ENCODE measurements at regions not wholly inside any gene's neighbourhood (a gene's known extent, or its start where the extent isn't known, plus 50 kb on each side); places are given as distances from the start of the nearest gene placed in this dataset.

- no peak overlapping the region for H3K4me3 Mint-ChIP-seq
- DNase-seq (no peak), ATAC-seq (no peak)
- no peaks in the 10 kb centered on the region for H3K9me3 Mint-ChIP-seq
- H3K27me3 Mint-ChIP-seq = peaks cover 2% of the 10 kb centered on the region
- H3K4me1 Mint-ChIP-seq = no peaks in the 10 kb centered on the region
- H3K27ac Mint-ChIP-seq = no peak overlapping the region
- no peaks in the 10 kb centered on the region for H3K36me3 Mint-ChIP-seq (ENCODE audit: low read depth)
Observed at GRCh38 chr6:113457198-113457597, 399.9 kb upstream of the MARCKS start.

GRCh38 chr6:113457751-113458150 lies 399.4 kb upstream of the MARCKS start:
- no peak overlapping the region for H3K4me3 Mint-ChIP-seq
- H3K4me1 Mint-ChIP-seq = no peaks in the 10 kb centered on the region
- H3K36me3 Mint-ChIP-seq (ENCODE audit: low read depth) = no peaks in the 10 kb centered on the region
- H3K27me3 Mint-ChIP-seq = peaks cover 2% of the 10 kb centered on the region
- no peaks in the 10 kb centered on the region for H3K9me3 Mint-ChIP-seq
- no peak for DNase-seq
- ATAC-seq = no peak
- no peak overlapping the region for H3K27ac Mint-ChIP-seq

- H3K4me3 Mint-ChIP-seq = no peak overlapping the region
- H3K27me3 Mint-ChIP-seq = peaks cover 2% of the 10 kb centered on the region
- no peak for ATAC-seq
- no peaks in the 10 kb centered on the region for H3K4me1 Mint-ChIP-seq
- no peaks in the 10 kb centered on the region for H3K36me3 Mint-ChIP-seq (ENCODE audit: low read depth)
- H3K27ac Mint-ChIP-seq = no peak overlapping the region
- DNase-seq = no peak
- H3K9me3 Mint-ChIP-seq = no peaks in the 10 kb centered on the region
Observed at GRCh38 chr6:113458368-113459010, 398.7 kb upstream of the MARCKS start.

GRCh38 chr6:113461153-113461932 lies 395.8 kb upstream of the MARCKS start:
- ATAC-seq = no peak
- Mint-ChIP-seq H3K27me3 (no peaks in the 10 kb centered on the region), H3K36me3 (ENCODE audit: low read depth) (no peaks in the 10 kb centered on the region), H3K4me1 (no peaks in the 10 kb centered on the region), H3K9me3 (no peaks in the 10 kb centered on the region), H3K27ac (no peak overlapping the region), H3K4me3 (no peak overlapping the region)
- no peak for DNase-seq

GRCh38 chr6:113464536-113464935 lies 392.6 kb upstream of the MARCKS start:
- H3K36me3 Mint-ChIP-seq (ENCODE audit: low read depth) = no peaks in the 10 kb centered on the region
- no peak for ATAC-seq

GRCh38 chr6:113464960-113465359 lies 392.2 kb upstream of the MARCKS start:
- no peak overlapping the region for H3K27ac Mint-ChIP-seq
- H3K9me3 Mint-ChIP-seq = no peaks in the 10 kb centered on the region
- H3K4me3 Mint-ChIP-seq = no peak overlapping the region
- DNase-seq (no peak), ATAC-seq (no peak)
- H3K36me3 Mint-ChIP-seq (ENCODE audit: low read depth) = no peaks in the 10 kb centered on the region
- no peaks in the 10 kb centered on the region for H3K4me1 Mint-ChIP-seq
- H3K27me3 Mint-ChIP-seq = no peaks in the 10 kb centered on the region

More at GRCh38 chr6:113464536-113464935, 392.6 kb upstream of the MARCKS start:
- H3K9me3 Mint-ChIP-seq = no peaks in the 10 kb centered on the region
- H3K27me3 Mint-ChIP-seq = no peaks in the 10 kb centered on the region
- H3K27ac Mint-ChIP-seq = no peak overlapping the region
- H3K4me1 Mint-ChIP-seq = no peaks in the 10 kb centered on the region
- DNase-seq = no peak
- no peak overlapping the region for H3K4me3 Mint-ChIP-seq

- Mint-ChIP-seq H3K36me3 (ENCODE audit: low read depth) (no peaks in the 10 kb centered on the region), H3K4me1 (no peaks in the 10 kb centered on the region), H3K4me3 (no peak overlapping the region), H3K9me3 (no peaks in the 10 kb centered on the region), H3K27me3 (no peaks in the 10 kb centered on the region), H3K27ac (no peak overlapping the region)
- DNase-seq = no peak
- no peak for ATAC-seq
Observed at GRCh38 chr6:113466526-113466925, 390.6 kb upstream of the MARCKS start.

GRCh38 chr6:113475392-113475791 lies 381.8 kb upstream of the MARCKS start:
- H3K27ac Mint-ChIP-seq = no peak overlapping the region
- H3K4me1 Mint-ChIP-seq = no peaks in the 10 kb centered on the region
- no peaks in the 10 kb centered on the region for H3K36me3 Mint-ChIP-seq (ENCODE audit: low read depth)
- H3K4me3 Mint-ChIP-seq = no peak overlapping the region
- DNase-seq (no peak), ATAC-seq (no peak)
- H3K9me3 Mint-ChIP-seq = peaks cover 4% of the 10 kb centered on the region
- H3K27me3 Mint-ChIP-seq = no peaks in the 10 kb centered on the region

- Mint-ChIP-seq H3K36me3 (ENCODE audit: low read depth) (no peaks in the 10 kb centered on the region), H3K4me1 (no peaks in the 10 kb centered on the region), H3K27me3 (no peaks in the 10 kb centered on the region), H3K27ac (no peak overlapping the region), H3K4me3 (no peak overlapping the region), H3K9me3 (peaks cover 3% of the 10 kb centered on the region)
- no peak for ATAC-seq
- DNase-seq = no peak
Observed at GRCh38 chr6:113476937-113477839, 380.0 kb upstream of the MARCKS start.

GRCh38 chr6:113480616-113481015 lies 376.5 kb upstream of the MARCKS start:
- DNase-seq (no peak), ATAC-seq (no peak)
- H3K27ac Mint-ChIP-seq = no peak overlapping the region
- H3K36me3 Mint-ChIP-seq (ENCODE audit: low read depth) = no peaks in the 10 kb centered on the region
- H3K4me1 Mint-ChIP-seq = no peaks in the 10 kb centered on the region
- no peaks in the 10 kb centered on the region for H3K27me3 Mint-ChIP-seq
- H3K9me3 Mint-ChIP-seq = no peaks in the 10 kb centered on the region
- no peak overlapping the region for H3K4me3 Mint-ChIP-seq

GRCh38 chr6:113481458-113481857 lies 375.7 kb upstream of the MARCKS start:
- no peaks in the 10 kb centered on the region for H3K4me1 Mint-ChIP-seq
- no peak overlapping the region for H3K27ac Mint-ChIP-seq
- ATAC-seq (no peak), DNase-seq (no peak)
- no peaks in the 10 kb centered on the region for H3K36me3 Mint-ChIP-seq (ENCODE audit: low read depth)
- no peak overlapping the region for H3K4me3 Mint-ChIP-seq
- no peaks in the 10 kb centered on the region for H3K27me3 Mint-ChIP-seq
- no peaks in the 10 kb centered on the region for H3K9me3 Mint-ChIP-seq

- no peak for ATAC-seq
- DNase-seq = no peak
- H3K27ac Mint-ChIP-seq = no peak overlapping the region
Observed at GRCh38 chr6:113481910-113482309, 375.2 kb upstream of the MARCKS start.

GRCh38 chr6:113482771-113483170 lies 374.4 kb upstream of the MARCKS start:
- Mint-ChIP-seq H3K36me3 (ENCODE audit: low read depth) (no peaks in the 10 kb centered on the region), H3K27ac (no peak overlapping the region), H3K4me1 (no peaks in the 10 kb centered on the region), H3K4me3 (no peak overlapping the region), H3K9me3 (no peaks in the 10 kb centered on the region), H3K27me3 (no peaks in the 10 kb centered on the region)
- no peak for DNase-seq
- ATAC-seq = no peak

More at GRCh38 chr6:113481910-113482309, 375.2 kb upstream of the MARCKS start:
- H3K4me3 Mint-ChIP-seq = no peak overlapping the region
- no peaks in the 10 kb centered on the region for H3K9me3 Mint-ChIP-seq
- H3K27me3 Mint-ChIP-seq = no peaks in the 10 kb centered on the region
- no peaks in the 10 kb centered on the region for H3K4me1 Mint-ChIP-seq
- H3K36me3 Mint-ChIP-seq (ENCODE audit: low read depth) = no peaks in the 10 kb centered on the region

GRCh38 chr6:113486199-113486598 lies 370.9 kb upstream of the MARCKS start:
- DNase-seq = no peak
- Mint-ChIP-seq H3K36me3 (ENCODE audit: low read depth) (no peaks in the 10 kb centered on the region), H3K4me3 (no peak overlapping the region), H3K27me3 (no peaks in the 10 kb centered on the region), H3K4me1 (no peaks in the 10 kb centered on the region), H3K27ac (no peak overlapping the region), H3K9me3 (no peaks in the 10 kb centered on the region)
- no peak for ATAC-seq
